Psoas muscle (tissue), 7 donors: ENCODE measurements at regions not wholly inside any gene's neighbourhood (a gene's known extent, or its start where the extent isn't known, plus 50 kb on each side); places are given as distances from the start of the nearest gene placed in this dataset.

Source experiments
- ATAC-seq, 4 donors: fragments of 200-7000 bp; cut with Tn5 transposase; one replicate each; pipeline ENCODE4 v1.9.1; 2020; ENCODE audit warnings: moderate library complexity in 3 of 4, mild to moderate bottlenecking in 2 of 4
- DNase-seq, 2 donors: peaks; one replicate each; pipeline ENCODE4 v3.0.0-alpha.2; 2020
- H3K27ac ChIP-seq: fragments of 200-600 bp; one replicate; pipeline ENCODE4 v1.8.0; 2022
- H3K27me3 ChIP-seq, 3 donors: fragments of 200-600 bp in 1 of 3; one replicate each; pipeline versions ENCODE4 v1.6.1 to v1.8.0; 2013 to 2022; ENCODE audit warnings: low read length in 2 of 3, mild to moderate bottlenecking in 2 of 3, moderate library complexity in 1 of 3; ENCODE audit not compliant: insufficient read depth in 3 of 3
- H3K36me3 ChIP-seq, 2 donors: fragments of 200-600 bp in 1 of 2; one replicate each; pipeline versions ENCODE4 v1.6.1 to v1.8.0; 2013 to 2022; ENCODE audit warnings: low read depth in 1 of 2, mild to moderate bottlenecking in 1 of 2, moderate library complexity in 1 of 2; ENCODE audit not compliant: insufficient read depth in 1 of 2
- H3K4me1 ChIP-seq: fragments of 200-600 bp; one replicate; pipeline ENCODE4 v1.8.0; 2022
- H3K4me3 ChIP-seq: fragments of 200-600 bp; one replicate; pipeline ENCODE4 v1.8.0; 2022; ENCODE audit warnings: mild to moderate bottlenecking
- H3K9me3 ChIP-seq: fragments of 200-600 bp; one replicate; pipeline ENCODE4 v1.8.0; 2022
- CTCF ChIP-seq: fragments of 200-600 bp; IDR thresholded peaks from one replicate; pipeline ENCODE4 v1.8.0; 2022; ENCODE audit warnings: antibody characterized with exemption
- WGBS, 3 donors: extraction: QIAGEN DNeasy Blood & Tissue Kit; methylation state at CpG; one replicate each; pipeline versions ENCODE4 v1.1.6 to v1.1.7; 2013; 5-methylcytosine and 5-hydroxymethylcytosine counted together
- intact Hi-C, 2 donors: fragments of 100-400 bp; cut with DNase I; formaldehyde crosslinking; loops; one replicate each; pipeline versions ENCODE4 v1.11.0 to v1.14.2; 2022
- donor health status: healthy with polysubstance abuse.
- donor health status: DM: no; HTN: no; CAD: no; lungs with moderate emphysema.
- donor health status: Bipolar disorder and iron deficiency.
- donor health status: healthy.
- donor health status: DM: yes; HTN: yes; CAD: no.
- donor health status: DM: no; HTN: no; CAD: no.
- donor health status: DM: yes; HTN: yes; CAD: no.

DNA sequence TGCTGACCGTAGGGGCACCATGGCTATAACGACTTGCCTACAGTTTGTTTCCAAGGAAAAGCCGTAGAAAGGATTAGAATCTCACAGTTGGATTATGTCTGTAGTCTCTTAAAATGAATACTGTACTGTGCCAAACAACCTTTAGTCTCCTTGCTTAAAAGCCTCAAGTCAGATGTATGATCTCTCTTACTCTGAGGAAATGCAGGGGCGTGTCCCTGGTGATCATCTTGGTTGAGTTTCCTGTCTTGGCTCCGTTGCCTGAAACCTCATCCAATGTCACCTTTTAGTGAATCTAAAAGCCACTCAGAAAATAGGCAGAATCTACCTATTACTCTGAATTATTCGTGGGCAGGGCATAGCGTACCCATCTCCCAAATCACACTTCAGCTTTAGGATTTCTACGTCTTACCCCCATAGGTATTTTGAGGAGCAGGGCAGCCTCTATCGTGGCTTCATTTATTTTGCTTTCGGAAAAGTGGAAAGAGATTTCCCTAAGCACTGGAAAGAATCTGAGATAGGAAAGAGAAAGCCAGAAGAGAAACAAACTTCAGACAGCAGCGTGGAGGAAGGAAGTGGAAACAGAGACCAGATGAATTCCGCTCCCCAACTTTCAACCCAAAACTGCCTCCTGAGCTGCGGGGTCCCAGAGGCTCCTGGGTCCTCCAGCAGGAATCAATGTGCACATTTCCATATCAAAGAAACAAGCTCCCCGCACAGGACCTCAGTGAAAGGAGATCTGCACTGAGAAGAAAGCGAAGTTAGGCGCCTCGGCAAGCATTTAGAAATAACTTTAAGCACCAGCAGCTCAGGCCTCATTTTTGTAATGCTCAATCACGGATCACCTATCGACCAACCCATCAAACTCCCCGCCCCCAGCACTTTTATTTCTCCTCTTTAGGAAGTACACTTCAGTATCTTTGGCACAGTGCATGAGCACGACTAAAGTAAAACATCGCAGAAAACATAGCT, 245.8 kb downstream of the ETS1 start:
- TF ChIP-seq CTCF, result no peak
- no peaks in the 10 kb centered on the region for H3K9me3 ChIP-seq
- H3K4me1 ChIP-seq, result no peaks in the 10 kb centered on the region
- no peaks in the 10 kb centered on the region for H3K27me3 ChIP-seq
- H3K36me3 ChIP-seq, result no peaks in the 10 kb centered on the region
- WGBS, 3 donors, result 66 to 80% (median 75%) methylated on average over 22 of the region's 22 CpGs
- ATAC-seq (no peak), DNase-seq (no peak)
- H3K27ac ChIP-seq, result peak overlapping the region; percentile 50
- no peak overlapping the region for H3K4me3 ChIP-seq
- intact Hi-C loops, result no loop called here

GRCh38 chr11:128339792-128340191, 247.6 kb downstream of the ETS1 start:
- Histone ChIP-seq H3K27ac (no peak overlapping the region), H3K4me1 (no peaks in the 10 kb centered on the region), H3K9me3 (no peaks in the 10 kb centered on the region), H3K4me3 (no peak overlapping the region), H3K36me3 (no peaks in the 10 kb centered on the region), H3K27me3 (no peaks in the 10 kb centered on the region)
- ATAC-seq (no peak), DNase-seq (no peak)
- intact Hi-C loops, result no loop called here
- TF ChIP-seq CTCF, result no peak
- 91 to 93% (median 92%) methylated on average over 6 of the region's 6 CpGs for WGBS, 3 donors

GRCh38 chr11:128338811-128339210, 248.5 kb downstream of the ETS1 start:
- Histone ChIP-seq H3K27ac (no peak overlapping the region), H3K9me3 (no peaks in the 10 kb centered on the region), H3K36me3 (no peaks in the 10 kb centered on the region), H3K27me3 (no peaks in the 10 kb centered on the region), H3K4me3 (no peak overlapping the region), H3K4me1 (no peaks in the 10 kb centered on the region)
- 98 to 100% (median 98%) methylated on average over 3 of the region's 3 CpGs for WGBS, 3 donors
- ATAC-seq, result no peak
- no peak for DNase-seq
- intact Hi-C loops, result no loop called here
- TF ChIP-seq CTCF, result no peak

GRCh38 chr11:128336203-128336602, 251.2 kb downstream of the ETS1 start:
- Histone ChIP-seq H3K9me3 (no peaks in the 10 kb centered on the region), H3K27ac (no peak overlapping the region), H3K36me3 (no peaks in the 10 kb centered on the region), H3K4me1 (no peaks in the 10 kb centered on the region), H3K27me3 (no peaks in the 10 kb centered on the region), H3K4me3 (no peak overlapping the region)
- intact Hi-C loops, result no loop called here
- ATAC-seq (peak in 2 of 4 donors; percentile 68 to 73), DNase-seq (peak; percentile 63 to 65)
- 26 to 34% (median 33%) methylated on average over 6 of the region's 6 CpGs for WGBS, 3 donors
- TF ChIP-seq CTCF, result no peak
